SK-N-SH (cell line): ENCODE measurements at regions not wholly inside any gene's neighbourhood (a gene's known extent, or its start where the extent isn't known, plus 50 kb on each side); places are given as distances from the start of the nearest gene placed in this dataset.

Experiments used
- CTCF ChIA-PET: fragments of 300-600, 350-600 bp; formaldehyde crosslinking; extraction: SDS; loops from one replicate; lab custom pipeline; 2021; lab: Yijun Ruan, JAX
- POLR2A ChIA-PET: fragments of 350-600 bp; sonication (Branson Sonifier 250); formaldehyde crosslinking; extraction: SDS; loops from one replicate; lab custom pipeline; 2020; ENCODE audit warnings: antibody characterized with exemption, inconsistent platforms; lab: Yijun Ruan, JAX
- DNase-seq: peaks from one replicate; pipeline ENCODE4 v3.0.0; 2012
- H2AFZ ChIP-seq: fragments of 200-600 bp; sonication (generic); 2 replicates; pipeline ENCODE4 v1.8.1; 2016; ENCODE audit warnings: antibody characterized with exemption, mild to moderate bottlenecking, low read depth
- H3F3A ChIP-seq: fragments of 200-600 bp; sonication (generic); replicated peaks from 2 replicates; pipeline ENCODE3; 2016; ENCODE audit warnings: antibody characterized with exemption, mild to moderate bottlenecking; ENCODE audit not compliant: insufficient read depth
- H3K27ac ChIP-seq, 2 experiments: fragments of 200-500 bp in 1 of 2; fragments of 200-600 bp in 1 of 2; sonication (Bioruptor generic) in 1 of 2; sonication (generic), shearing (Covaris generic) in 1 of 2; 2 replicates each; pipeline versions ENCODE4 v1.5.1 to v1.6.1; 2014 to 2016; ENCODE audit warnings: low read depth in 2 of 2, inconsistent platforms in 1 of 2, low read length in 1 of 2, mild to moderate bottlenecking in 1 of 2, mixed read lengths in 1 of 2
- H3K27me3 ChIP-seq: fragments of 200-600 bp; sonication (generic), shearing (Covaris generic); 2 replicates; pipeline ENCODE4 v1.6.1; 2016; ENCODE audit warnings: mixed run types; ENCODE audit not compliant: insufficient read depth
- H3K36me3 ChIP-seq, 2 experiments: fragments of 200-500 bp in 1 of 2; fragments of 200-600 bp in 1 of 2; sonication (Bioruptor generic) in 1 of 2; sonication (generic) in 1 of 2; replicated peaks in 1 of 2; 2 replicates each; pipeline versions ENCODE3 to v1.5.1; 2014 to 2016; ENCODE audit warnings: low read length in 1 of 2, mild to moderate bottlenecking in 1 of 2; ENCODE audit not compliant: insufficient read depth in 2 of 2, control insufficient read depth in 1 of 2
- H3K4me1 ChIP-seq, 2 experiments: fragments of 200-500 bp in 1 of 2; fragments of 200-600 bp in 1 of 2; sonication (Bioruptor generic) in 1 of 2; sonication (generic), shearing (Covaris generic) in 1 of 2; 2 replicates each; pipeline versions ENCODE4 v1.5.1 to v1.6.1; 2014 to 2016; ENCODE audit warnings: low read depth in 1 of 2, low read length in 1 of 2, mixed run types in 1 of 2; ENCODE audit not compliant: insufficient read depth in 2 of 2, control insufficient read depth in 1 of 2
- H3K4me2 ChIP-seq: fragments of 200-600 bp; sonication (generic), shearing (Covaris generic); 2 replicates; pipeline ENCODE4 v1.6.1; 2017; ENCODE audit warnings: mixed run types
- H3K4me3 ChIP-seq, 2 experiments: fragments of 200-500 bp in 1 of 2; fragments of 200-600 bp in 1 of 2; sonication (Bioruptor generic) in 1 of 2; sonication (generic), shearing (Covaris generic) in 1 of 2; 2 replicates each; pipeline versions ENCODE4 v1.5.1 to v1.8.1; 2014 to 2016; ENCODE audit warnings: low read depth in 2 of 2, inconsistent platforms in 1 of 2, low read length in 1 of 2, mild to moderate bottlenecking in 1 of 2, mixed read lengths in 1 of 2, moderate library complexity in 1 of 2
- H3K79me2 ChIP-seq: fragments of 200-600 bp; sonication (generic); 2 replicates; pipeline ENCODE4 v1.8.1; 2017; ENCODE audit warnings: mild to moderate bottlenecking; ENCODE audit not compliant: insufficient read depth
- H3K9ac ChIP-seq: fragments of 200-600 bp; sonication (generic); 2 replicates; pipeline ENCODE4 v1.6.1; 2017; ENCODE audit warnings: mixed run types
- H3K9me2 ChIP-seq: fragments of 200-600 bp; sonication (generic); 2 replicates; pipeline ENCODE4 v1.6.1; 2017; ENCODE audit warnings: mixed run types
- H3K9me3 ChIP-seq: fragments of 200-600 bp; sonication (generic); 2 replicates; pipeline ENCODE4 v1.6.1; 2017; ENCODE audit warnings: mixed run types, mild to moderate bottlenecking, moderate library complexity
- H4K20me1 ChIP-seq: fragments of 200-600 bp; sonication (generic); 2 replicates; pipeline ENCODE4 v1.6.1; 2017; ENCODE audit warnings: mild to moderate bottlenecking, mixed run types; ENCODE audit not compliant: insufficient read depth
- CHD2 ChIP-seq: fragments of 150-350 bp; IDR thresholded peaks from 2 replicates; pipeline ENCODE4 v1.6.1; 2018; ENCODE audit warnings: low read length; ENCODE audit not compliant: partially characterized antibody
- ELF1 ChIP-seq: IDR thresholded peaks from 2 replicates; pipeline ENCODE4 v1.4.0; 2012
- FOSL2 ChIP-seq: IDR thresholded peaks from 2 replicates; pipeline ENCODE4 v1.4.0; 2012; ENCODE audit warnings: low read depth, mild to moderate bottlenecking, moderate library complexity, borderline replicate concordance
- JUND ChIP-seq: IDR thresholded peaks from 2 replicates; pipeline ENCODE4 v1.4.0; 2012
- TAF1 ChIP-seq: IDR thresholded peaks from 2 replicates; pipeline ENCODE4 v1.6.1; 2012; ENCODE audit warnings: low read depth, mild to moderate bottlenecking, low read length, moderate library complexity, borderline replicate concordance
- TCF12 ChIP-seq: IDR thresholded peaks from 2 replicates; pipeline ENCODE4 v1.4.0; 2012
- WGBS: methylation state at CpG from one replicate; pipeline ENCODE4 v1.1.6; 2017; ENCODE audit warnings: low lambda C conversion rate; 5-methylcytosine and 5-hydroxymethylcytosine counted together
- TF ChIP-seq, protein P1 (sequence below): IDR thresholded peaks from 2 replicates; pipeline ENCODE4 v1.6.1; 2012; ENCODE audit warnings: mild to moderate bottlenecking, low read depth, low read length, moderate library complexity

DNA sequence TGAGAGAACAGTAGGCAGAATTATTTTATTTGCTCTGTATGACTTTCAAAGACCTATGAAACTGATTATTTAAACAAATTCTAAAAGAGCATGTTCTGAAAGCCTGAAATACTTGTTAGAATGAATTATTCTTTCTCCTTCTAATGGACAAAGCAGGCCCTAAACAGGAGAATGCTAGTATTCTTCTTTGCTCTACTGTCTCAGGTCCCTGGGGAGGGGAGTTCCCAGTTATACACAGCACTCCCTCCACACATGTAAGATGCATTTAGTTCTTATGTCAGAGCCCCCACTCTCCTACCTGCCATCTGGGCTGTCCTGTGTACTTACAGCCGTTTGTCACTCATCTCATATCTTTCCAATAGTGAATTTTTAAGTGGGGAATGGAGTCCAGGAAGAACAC lies 633.5 kb upstream of the ANKRD30A start:
- no peaks in the 10 kb centered on the region for H3K27me3 ChIP-seq
- no peaks in the 10 kb centered on the region for H3K36me3 ChIP-seq
- H3K9ac ChIP-seq, result no peak overlapping the region
- peaks cover 67% of the 10 kb centered on the region for H3F3A ChIP-seq
- H3K4me2 ChIP-seq, result no peak overlapping the region
- no peaks in the 10 kb centered on the region for H3K9me3 ChIP-seq
- H3K79me2 ChIP-seq, result no peaks in the 10 kb centered on the region
- H3K4me3 ChIP-seq, result no peak overlapping the region
- no peaks in the 10 kb centered on the region for H3K9me2 ChIP-seq
- ChIA-PET POLR2A (no interaction called here), CTCF (no interaction called here)
- H3K4me1 ChIP-seq, result peaks cover 2 to 48% of the 10 kb centered on the region in 2 experiments
- WGBS, result 40% methylated on average over 1 of the region's 1 CpG
- DNase-seq, result no peak
- H4K20me1 ChIP-seq, result no peaks in the 10 kb centered on the region
- H2AFZ ChIP-seq, result no peak overlapping the region
- H3K27ac ChIP-seq, result peak overlapping the region in 1 of 2 experiments; percentile 92; a peak in 2 of 4 replicates
- TF ChIP-seq FOSL2 (no peak), ELF1 (no peak)

DNA sequence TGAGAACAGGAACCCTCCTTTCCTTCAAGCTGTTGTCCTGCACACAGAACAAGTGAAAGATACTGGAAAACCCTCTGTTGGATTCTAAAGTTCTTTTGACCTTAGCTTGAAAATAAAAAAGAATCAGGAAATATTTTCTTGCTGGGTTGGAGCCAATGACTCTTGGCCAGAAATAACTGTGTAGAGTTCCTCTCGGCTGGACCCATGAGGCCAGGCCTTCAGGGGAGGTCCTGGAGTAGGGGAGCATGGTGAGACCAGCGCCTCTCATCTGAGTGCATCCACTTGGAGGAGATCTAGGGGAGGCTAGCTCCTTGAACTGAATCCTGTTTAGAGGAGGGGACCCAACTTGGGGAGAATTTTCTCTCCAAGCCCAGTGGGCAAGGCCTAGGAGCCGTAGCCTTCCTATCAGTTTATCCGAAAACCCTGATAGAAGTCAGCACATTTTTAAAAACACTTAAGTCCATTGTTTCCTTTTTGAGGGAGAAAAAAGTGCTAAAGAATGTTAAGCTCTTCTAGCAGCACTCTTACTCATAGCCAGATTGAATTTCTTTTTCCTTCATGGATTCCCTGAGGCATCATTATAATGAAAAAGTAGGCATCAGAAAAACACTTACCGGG lies 635.7 kb upstream of the ANKRD30A start:
- Histone ChIP-seq H3K9ac (peak overlapping the region; percentile 28; the same call in 1 of the 2 replicates), H3K4me1 (peaks cover 2 to 39% of the 10 kb centered on the region in 2 experiments; a peak in 3 of 4 replicates), H3K27me3 (no peaks in the 10 kb centered on the region), H3K4me2 (peak overlapping the region; percentile 27), H3K27ac (peak overlapping the region; percentile 41 to 92; a peak in 3 of 4 replicates), H3K9me3 (no peaks in the 10 kb centered on the region), H3K36me3 (no peaks in the 10 kb centered on the region), H2AFZ (peak overlapping the region; percentile 58), H4K20me1 (no peaks in the 10 kb centered on the region), H3K9me2 (no peaks in the 10 kb centered on the region), H3F3A (peaks cover 57% of the 10 kb centered on the region), H3K4me3 (no peak overlapping the region), H3K79me2 (no peaks in the 10 kb centered on the region)
- TF ChIP-seq TAF1 (no peak), FOSL2 (peak; percentile 42; the same call in 1 of the 2 replicates), CHD2 (no peak), TCF12 (peak; percentile 24), JUND (0 out of 2 replicates have a peak, but pooled peaks have one; percentile 22)
- TF ChIP-seq, protein P1, sequence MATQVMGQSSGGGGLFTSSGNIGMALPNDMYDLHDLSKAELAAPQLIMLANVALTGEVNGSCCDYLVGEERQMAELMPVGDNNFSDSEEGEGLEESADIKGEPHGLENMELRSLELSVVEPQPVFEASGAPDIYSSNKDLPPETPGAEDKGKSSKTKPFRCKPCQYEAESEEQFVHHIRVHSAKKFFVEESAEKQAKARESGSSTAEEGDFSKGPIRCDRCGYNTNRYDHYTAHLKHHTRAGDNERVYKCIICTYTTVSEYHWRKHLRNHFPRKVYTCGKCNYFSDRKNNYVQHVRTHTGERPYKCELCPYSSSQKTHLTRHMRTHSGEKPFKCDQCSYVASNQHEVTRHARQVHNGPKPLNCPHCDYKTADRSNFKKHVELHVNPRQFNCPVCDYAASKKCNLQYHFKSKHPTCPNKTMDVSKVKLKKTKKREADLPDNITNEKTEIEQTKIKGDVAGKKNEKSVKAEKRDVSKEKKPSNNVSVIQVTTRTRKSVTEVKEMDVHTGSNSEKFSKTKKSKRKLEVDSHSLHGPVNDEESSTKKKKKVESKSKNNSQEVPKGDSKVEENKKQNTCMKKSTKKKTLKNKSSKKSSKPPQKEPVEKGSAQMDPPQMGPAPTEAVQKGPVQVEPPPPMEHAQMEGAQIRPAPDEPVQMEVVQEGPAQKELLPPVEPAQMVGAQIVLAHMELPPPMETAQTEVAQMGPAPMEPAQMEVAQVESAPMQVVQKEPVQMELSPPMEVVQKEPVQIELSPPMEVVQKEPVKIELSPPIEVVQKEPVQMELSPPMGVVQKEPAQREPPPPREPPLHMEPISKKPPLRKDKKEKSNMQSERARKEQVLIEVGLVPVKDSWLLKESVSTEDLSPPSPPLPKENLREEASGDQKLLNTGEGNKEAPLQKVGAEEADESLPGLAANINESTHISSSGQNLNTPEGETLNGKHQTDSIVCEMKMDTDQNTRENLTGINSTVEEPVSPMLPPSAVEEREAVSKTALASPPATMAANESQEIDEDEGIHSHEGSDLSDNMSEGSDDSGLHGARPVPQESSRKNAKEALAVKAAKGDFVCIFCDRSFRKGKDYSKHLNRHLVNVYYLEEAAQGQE, result no peak
- POLR2A ChIA-PET, result no interaction called here
- CTCF ChIA-PET, result interaction anchor here (0.6 kb wide), 1 partner anchor 184 kb away, joined by 3 read pairs; no protein-coding TSS in a partner anchor
- DNase-seq, result no peak
- WGBS, result 56% methylated on average over 5 of the region's 5 CpGs
